Neural cell (in vitro differentiated cells): ENCODE measurements at regions not wholly inside any gene's neighbourhood (a gene's known extent, or its start where the extent isn't known, plus 50 kb on each side); places are given as distances from the start of the nearest gene placed in this dataset.

ENCODE experiments used
- H2AFZ ChIP-seq: fragments of 200-600, 300-800 bp; sonication (generic), shearing (Covaris generic); 2 replicates; pipeline ENCODE4 v1.6.0; 2014; ENCODE audit warnings: low read depth, mild to moderate bottlenecking, antibody characterized with exemption, low read length, moderate library complexity
- H3F3A ChIP-seq: fragments of 200-600 bp; shearing (Covaris generic); 2 replicates; pipeline ENCODE4 v1.6.1; 2016; ENCODE audit warnings: mild to moderate bottlenecking, moderate library complexity, mixed read lengths, antibody characterized with exemption, low read length; ENCODE audit not compliant: insufficient read depth, poor library complexity, severe bottlenecking
- H3K27ac ChIP-seq: fragments of 200-600, 300-800 bp; sonication (generic), shearing (Covaris generic); 2 replicates; pipeline ENCODE4 v1.5.1; 2014; ENCODE audit warnings: mild to moderate bottlenecking, low read length, moderate library complexity
- H3K27me3 ChIP-seq: fragments of 300-800, 200-600 bp; sonication (generic), shearing (Covaris generic); 2 replicates; pipeline ENCODE4 v1.6.0; 2014; ENCODE audit warnings: mild to moderate bottlenecking, low read depth, low read length, moderate library complexity; ENCODE audit not compliant: insufficient read depth
- H3K36me3 ChIP-seq: fragments of 300-800, 200-600 bp; sonication (generic), shearing (Covaris generic); 2 replicates; pipeline ENCODE4 v1.5.1; 2014; ENCODE audit warnings: mild to moderate bottlenecking, antibody characterized with exemption, low read length, moderate library complexity; ENCODE audit not compliant: insufficient read depth
- H3K4me2 ChIP-seq: fragments of 300-800, 200-600 bp; sonication (generic), shearing (Covaris generic); 2 replicates; pipeline ENCODE4 v1.6.0; 2014; ENCODE audit warnings: mild to moderate bottlenecking, low read length
- H3K4me3 ChIP-seq: fragments of 300-800, 200-600 bp; sonication (generic), shearing (Covaris generic); 2 replicates; pipeline ENCODE4 v1.5.1; 2014; ENCODE audit warnings: mild to moderate bottlenecking, low read length, moderate library complexity
- H3K79me2 ChIP-seq: fragments of 200-600 bp; shearing (Covaris generic); replicated peaks from 2 replicates; pipeline ENCODE4 v1.6.0; 2014; ENCODE audit warnings: mild to moderate bottlenecking, low read length, moderate library complexity; ENCODE audit not compliant: insufficient read depth
- H3K9ac ChIP-seq: fragments of 300-800, 200-600 bp; sonication (generic), shearing (Covaris generic); 2 replicates; pipeline ENCODE4 v1.6.1; 2016; ENCODE audit warnings: mild to moderate bottlenecking, low read length, mixed read lengths
- H3K9me2 ChIP-seq: fragments of 200-600 bp; shearing (Covaris generic); 2 replicates; pipeline ENCODE4 v1.6.1; 2016; ENCODE audit warnings: mild to moderate bottlenecking, low read length, mixed read lengths; ENCODE audit not compliant: insufficient read depth
- H3K9me3 ChIP-seq: fragments of 200-600, 300-800 bp; sonication (generic), shearing (Covaris generic); 2 replicates; pipeline ENCODE4 v1.6.1; 2016; ENCODE audit warnings: mild to moderate bottlenecking, mixed run types, low read length, moderate library complexity, mixed read lengths
- H4K20me1 ChIP-seq: fragments of 200-600 bp; shearing (Covaris generic); 2 replicates; pipeline ENCODE4 v1.6.1; 2016; ENCODE audit warnings: mild to moderate bottlenecking, mixed run types; ENCODE audit not compliant: insufficient read depth
- EP300 ChIP-seq: fragments of 450-650 bp; conservative IDR thresholded peaks from 2 replicates; pipeline ENCODE4 v1.6.1; 2014; ENCODE audit warnings: antibody characterized with exemption, mild to moderate bottlenecking, moderate library complexity; ENCODE audit not compliant: poor library complexity, severe bottlenecking
- EZH2 ChIP-seq: fragments of 200-600, 300-800 bp; shearing (Covaris generic), sonication (generic); IDR thresholded peaks from 2 replicates; pipeline ENCODE4 v1.6.1; 2014; ENCODE audit warnings: antibody characterized with exemption, low read length, borderline replicate concordance, mild to moderate bottlenecking; ENCODE audit not compliant: insufficient read depth, poor library complexity, severe bottlenecking
- MXI1 ChIP-seq: fragments of 450-650 bp; conservative IDR thresholded peaks from 2 replicates; pipeline ENCODE4 v1.6.1; 2014; ENCODE audit warnings: antibody characterized with exemption, mild to moderate bottlenecking; ENCODE audit not compliant: poor library complexity, severe bottlenecking
- POLR2AphosphoS5 ChIP-seq: IDR thresholded peaks from 2 replicates; pipeline ENCODE4 v1.6.1; 2012
- RAD21 ChIP-seq: fragments of 450-650 bp; conservative IDR thresholded peaks from 2 replicates; pipeline ENCODE4 v1.6.1; 2014; ENCODE audit warnings: antibody characterized with exemption, mild to moderate bottlenecking, moderate library complexity
- REST ChIP-seq: IDR thresholded peaks from 2 replicates; pipeline ENCODE4 v1.6.1; 2012; ENCODE audit warnings: borderline replicate concordance
- SMC3 ChIP-seq: fragments of 450-650 bp; conservative IDR thresholded peaks from 2 replicates; pipeline ENCODE4 v1.6.1; 2014; ENCODE audit warnings: antibody characterized with exemption, mild to moderate bottlenecking, moderate library complexity; ENCODE audit not compliant: poor library complexity
- TAF1 ChIP-seq: IDR thresholded peaks from 2 replicates; pipeline ENCODE4 v1.6.1; 2012; ENCODE audit warnings: low read depth
- TF ChIP-seq, protein P1 (sequence below): fragments of 450-650 bp; IDR thresholded peaks from 2 replicates; pipeline ENCODE4 v1.5.1; 2014; ENCODE audit warnings: antibody characterized with exemption, mild to moderate bottlenecking, moderate library complexity; ENCODE audit not compliant: poor library complexity, severe bottlenecking

GRCh38 chr13:100790405-100790804 is 115.8 kb upstream of the TMTC4 start:
- Histone ChIP-seq H3K36me3 (no peaks in the 10 kb centered on the region), H3K9ac (no peak overlapping the region), H3F3A (no peaks in the 10 kb centered on the region), H3K4me2 (no peak overlapping the region), H3K27ac (no peak overlapping the region), H3K4me3 (no peak overlapping the region), H3K9me3 (no peaks in the 10 kb centered on the region), H3K27me3 (no peaks in the 10 kb centered on the region), H3K79me2 (no peaks in the 10 kb centered on the region), H2AFZ (no peak overlapping the region), H4K20me1 (no peaks in the 10 kb centered on the region), H3K9me2 (no peaks in the 10 kb centered on the region)
- TF ChIP-seq POLR2AphosphoS5 = no peak
- TF ChIP-seq EP300 = no peak
- TF ChIP-seq TAF1 = no peak
- TF ChIP-seq, protein P1, sequence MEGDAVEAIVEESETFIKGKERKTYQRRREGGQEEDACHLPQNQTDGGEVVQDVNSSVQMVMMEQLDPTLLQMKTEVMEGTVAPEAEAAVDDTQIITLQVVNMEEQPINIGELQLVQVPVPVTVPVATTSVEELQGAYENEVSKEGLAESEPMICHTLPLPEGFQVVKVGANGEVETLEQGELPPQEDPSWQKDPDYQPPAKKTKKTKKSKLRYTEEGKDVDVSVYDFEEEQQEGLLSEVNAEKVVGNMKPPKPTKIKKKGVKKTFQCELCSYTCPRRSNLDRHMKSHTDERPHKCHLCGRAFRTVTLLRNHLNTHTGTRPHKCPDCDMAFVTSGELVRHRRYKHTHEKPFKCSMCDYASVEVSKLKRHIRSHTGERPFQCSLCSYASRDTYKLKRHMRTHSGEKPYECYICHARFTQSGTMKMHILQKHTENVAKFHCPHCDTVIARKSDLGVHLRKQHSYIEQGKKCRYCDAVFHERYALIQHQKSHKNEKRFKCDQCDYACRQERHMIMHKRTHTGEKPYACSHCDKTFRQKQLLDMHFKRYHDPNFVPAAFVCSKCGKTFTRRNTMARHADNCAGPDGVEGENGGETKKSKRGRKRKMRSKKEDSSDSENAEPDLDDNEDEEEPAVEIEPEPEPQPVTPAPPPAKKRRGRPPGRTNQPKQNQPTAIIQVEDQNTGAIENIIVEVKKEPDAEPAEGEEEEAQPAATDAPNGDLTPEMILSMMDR = no peak
- no peak for TF ChIP-seq EZH2
- TF ChIP-seq REST = no peak
- TF ChIP-seq RAD21 = no peak
- no peak for TF ChIP-seq MXI1
- no peak for TF ChIP-seq SMC3

- no peaks in the 10 kb centered on the region for H3K9me3 ChIP-seq
- no peaks in the 10 kb centered on the region for H3K79me2 ChIP-seq
- TF ChIP-seq SMC3 = no peak
- TF ChIP-seq REST = no peak
- TF ChIP-seq, protein P1 = no peak
- TF ChIP-seq EP300 = no peak
- no peak for TF ChIP-seq POLR2AphosphoS5
- no peak overlapping the region for H3K9ac ChIP-seq
- H3K9me2 ChIP-seq = no peaks in the 10 kb centered on the region
- H3K4me3 ChIP-seq = no peak overlapping the region
- H3K27ac ChIP-seq = no peak overlapping the region
- H3K36me3 ChIP-seq = no peaks in the 10 kb centered on the region
- H4K20me1 ChIP-seq = no peaks in the 10 kb centered on the region
- no peaks in the 10 kb centered on the region for H3F3A ChIP-seq
- H2AFZ ChIP-seq = no peak overlapping the region
- H3K27me3 ChIP-seq = no peaks in the 10 kb centered on the region
- no peak overlapping the region for H3K4me2 ChIP-seq
Measured at GRCh38 chr13:100789968-100790367, 115.4 kb upstream of the TMTC4 start.
